SHP77 treated with DMSO at 0.1 percent for 48 hours (cell line): ENCODE measurements at regions not wholly inside any gene's neighbourhood (a gene's known extent, or its start where the extent isn't known, plus 50 kb on each side); places are given as distances from the start of the nearest gene placed in this dataset.
"Not testable (repeated sequence)": the region's sequence is repeated elsewhere in the genome, so short reads cannot be mapped to it uniquely, and the experiment has no call there.

ENCODE experiments used
- DNase-seq: peaks from one replicate; lab custom pipeline; 2025; lab: John Stamatoyannopoulos, UW

DNA sequence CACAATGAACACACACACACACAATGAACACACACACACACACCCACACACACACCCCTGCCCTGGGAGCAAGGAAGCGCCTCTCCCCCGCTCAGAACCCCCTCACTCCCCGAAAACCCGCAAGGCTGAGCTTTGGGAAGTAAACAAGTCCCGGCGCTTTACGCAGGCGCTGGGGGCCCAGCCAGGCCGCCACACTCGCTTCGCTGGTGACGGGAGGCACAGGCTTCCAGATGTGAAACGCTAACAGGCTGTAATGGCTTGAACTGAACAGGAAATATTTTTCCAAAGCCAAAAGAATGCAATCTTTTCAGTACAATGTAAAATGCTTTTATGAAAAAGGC lies 122.7 kb upstream of the IGF1R start:
- no peak for DNase-seq

- DNase-seq: no peak
Measured at GRCh38 chr15:98526094-98526493, 122.2 kb upstream of the IGF1R start.

GRCh38 chr15:98528046-98528725 lies 120.2 kb upstream of the IGF1R start:
- no peak for DNase-seq

DNA sequence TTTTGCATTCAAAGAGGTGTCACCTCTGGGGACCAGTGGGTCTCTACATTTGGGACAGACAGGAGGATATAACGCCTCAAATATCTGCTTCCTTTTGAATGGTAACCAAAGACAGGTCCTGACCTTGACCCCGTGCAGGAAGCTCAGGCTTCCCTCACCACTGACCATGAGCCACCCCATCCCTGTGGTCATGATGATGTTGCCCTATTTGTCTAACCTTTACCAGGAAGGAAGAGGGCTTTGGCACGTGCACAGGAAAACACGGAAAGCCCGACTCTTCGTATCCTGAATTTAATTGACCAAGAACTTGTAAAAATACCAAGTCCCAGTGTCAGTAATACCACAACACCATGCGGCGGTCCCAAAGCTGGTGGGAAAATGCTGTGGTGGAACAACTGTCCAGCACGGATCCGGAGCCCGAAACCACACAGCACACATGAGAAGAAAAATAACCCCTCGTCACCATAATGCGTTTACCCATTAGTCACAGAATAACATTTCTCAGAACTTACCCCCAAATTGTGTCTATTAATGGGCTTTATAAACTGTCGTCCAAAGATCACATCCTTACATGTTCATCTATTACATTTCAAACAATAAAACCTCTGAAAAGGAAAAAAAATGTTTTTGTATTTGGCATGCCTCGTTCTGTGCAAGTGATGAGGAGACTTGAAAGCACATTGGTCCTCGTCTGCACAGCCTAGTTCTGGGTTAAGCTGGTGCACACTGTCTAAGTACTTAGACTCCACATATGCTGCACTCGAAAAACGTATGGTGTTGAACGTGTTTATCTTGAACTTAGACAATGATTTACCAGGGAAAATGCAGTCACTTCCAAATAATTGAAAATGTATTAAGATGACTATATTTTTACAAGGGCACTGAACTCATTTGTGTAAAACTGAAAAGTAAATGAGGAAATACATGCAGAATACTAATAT lies 118.9 kb upstream of the IGF1R start:
- DNase-seq: no peak

DNA sequence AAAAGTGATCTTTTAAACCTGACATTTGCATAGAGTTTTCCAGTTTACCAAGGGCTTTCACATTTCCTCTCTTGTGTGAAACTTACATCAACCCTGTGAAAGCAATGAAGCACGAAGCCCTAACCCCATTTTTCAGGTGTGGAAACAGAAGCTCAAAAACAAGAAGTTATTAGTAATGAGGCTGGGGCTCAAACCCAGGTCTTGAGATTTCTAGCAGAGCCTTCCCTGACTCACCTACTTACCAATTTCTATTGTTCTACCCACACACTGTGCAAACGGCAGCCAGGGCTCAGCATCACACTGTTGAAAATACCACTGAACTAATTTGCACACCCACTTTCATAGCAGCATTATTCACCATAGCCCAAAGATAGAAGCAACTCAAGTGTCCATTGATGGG lies 117.8 kb upstream of the IGF1R start:
- no peak for DNase-seq

- no peak for DNase-seq
Measured at GRCh38 chr15:98532063-98532462, 116.3 kb upstream of the IGF1R start.

- no peak for DNase-seq
Measured at GRCh38 chr15:98536976-98537375, 111.4 kb upstream of the IGF1R start.

DNA sequence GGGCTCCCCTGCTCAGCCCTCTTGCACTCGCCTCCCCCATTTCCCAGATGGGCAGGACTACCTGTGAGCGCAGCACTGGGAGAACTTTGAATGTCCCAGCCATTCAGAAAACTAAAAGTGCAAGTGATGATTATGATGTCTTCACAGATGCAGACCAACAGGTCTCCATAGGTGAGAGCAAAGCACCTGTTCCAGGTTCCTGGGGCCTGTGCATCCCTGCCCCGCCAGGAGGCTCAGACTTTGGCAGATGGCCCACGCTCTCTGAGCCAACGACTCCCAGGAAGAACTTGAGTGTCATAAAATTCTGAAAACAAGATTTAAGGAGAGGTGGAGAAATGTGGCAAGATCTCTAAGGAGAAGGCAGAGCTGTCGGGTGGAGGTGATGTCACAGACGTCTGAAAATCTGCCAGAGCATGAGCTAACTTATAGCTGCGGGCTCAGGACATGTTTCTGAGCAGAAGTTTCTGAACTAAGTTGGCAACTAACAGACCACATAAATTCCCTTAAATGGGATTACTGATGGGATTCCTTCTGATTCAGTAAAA lies 110.8 kb upstream of the IGF1R start:
- DNase-seq: no peak

DNA sequence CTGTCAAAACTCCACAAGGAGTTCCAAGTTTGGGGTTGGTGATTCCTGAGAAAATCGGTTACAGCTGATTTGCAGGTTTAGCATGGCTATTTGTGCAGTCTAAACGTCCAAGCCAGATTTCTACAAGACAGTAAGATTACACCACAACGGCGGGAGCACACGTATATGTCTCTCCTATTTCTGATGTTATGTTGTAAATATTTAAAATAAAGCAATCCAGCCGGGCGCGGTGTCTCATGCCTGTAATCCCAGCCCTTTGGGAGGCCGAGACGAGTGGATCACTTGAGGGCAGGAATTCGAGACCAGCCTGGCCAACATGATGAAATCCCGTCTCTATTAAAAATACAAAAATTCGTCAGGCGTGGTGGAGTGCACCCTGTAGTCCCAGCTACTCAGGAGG lies 106.8 kb upstream of the IGF1R start:
- no peak for DNase-seq

DNA sequence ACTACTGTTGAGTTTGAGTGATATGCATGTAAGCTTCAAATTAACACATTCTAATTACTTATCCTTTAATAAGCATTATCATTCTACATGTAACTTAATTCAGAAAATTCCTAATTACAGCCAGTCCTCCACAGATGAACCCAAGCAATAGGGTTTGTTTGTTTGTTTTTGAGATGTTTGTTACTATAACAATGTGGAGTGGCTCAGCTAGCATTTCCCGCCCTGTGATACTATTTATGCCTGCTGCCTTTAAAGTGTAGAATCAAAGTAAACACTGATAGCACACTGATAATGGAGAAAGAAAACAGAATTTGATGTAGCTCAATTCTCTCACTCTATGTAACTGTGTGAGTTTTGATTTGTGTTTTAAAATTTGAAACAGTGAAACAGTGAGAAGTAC lies 105.1 kb upstream of the IGF1R start:
- DNase-seq: no peak

GRCh38 chr15:98546329-98546728 lies 102.0 kb upstream of the IGF1R start:
- no peak for DNase-seq

DNA sequence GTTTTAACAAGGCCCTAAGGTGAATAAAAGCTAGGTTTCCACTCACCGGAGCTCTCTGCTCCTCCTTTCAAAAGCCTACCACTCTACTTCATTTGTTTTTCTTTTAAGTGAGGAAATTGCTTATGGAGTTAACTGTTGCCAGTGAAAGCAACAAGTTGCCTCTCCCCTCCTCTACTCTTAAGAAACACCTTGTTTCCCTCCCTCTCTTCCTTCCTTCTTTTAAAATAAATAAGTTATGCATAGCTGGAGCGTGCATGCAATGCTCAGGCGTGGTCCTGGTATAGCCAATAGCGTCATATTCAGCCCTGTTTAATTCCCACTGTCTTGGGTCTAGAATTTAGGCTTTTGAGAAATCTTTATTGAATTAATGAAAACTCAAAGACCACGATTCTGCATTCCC lies 101.1 kb upstream of the IGF1R start:
- DNase-seq: no peak

DNA sequence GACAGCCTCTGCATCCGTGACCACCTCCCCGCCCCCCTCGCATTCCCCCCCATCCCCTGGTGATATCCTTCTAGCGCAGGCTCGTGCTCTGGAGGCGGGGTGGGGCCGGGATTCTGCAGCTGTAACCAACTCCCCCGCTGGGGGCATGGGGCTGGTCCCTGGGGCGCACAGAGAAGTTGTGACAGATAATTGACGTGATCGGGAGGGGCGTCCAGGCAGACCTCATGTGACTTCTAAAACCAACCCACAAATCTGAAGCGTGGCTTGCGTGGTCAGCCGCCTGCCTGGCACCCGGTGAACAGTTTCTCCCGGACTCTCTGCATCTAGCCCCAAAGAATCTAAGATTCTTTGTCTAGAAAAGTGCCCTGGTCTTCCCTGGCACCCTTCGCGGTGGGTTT lies 100.6 kb upstream of the IGF1R start:
- no peak for DNase-seq

GRCh38 chr15:98548139-98548971 lies 100.0 kb upstream of the IGF1R start:
- no peak for DNase-seq

DNA sequence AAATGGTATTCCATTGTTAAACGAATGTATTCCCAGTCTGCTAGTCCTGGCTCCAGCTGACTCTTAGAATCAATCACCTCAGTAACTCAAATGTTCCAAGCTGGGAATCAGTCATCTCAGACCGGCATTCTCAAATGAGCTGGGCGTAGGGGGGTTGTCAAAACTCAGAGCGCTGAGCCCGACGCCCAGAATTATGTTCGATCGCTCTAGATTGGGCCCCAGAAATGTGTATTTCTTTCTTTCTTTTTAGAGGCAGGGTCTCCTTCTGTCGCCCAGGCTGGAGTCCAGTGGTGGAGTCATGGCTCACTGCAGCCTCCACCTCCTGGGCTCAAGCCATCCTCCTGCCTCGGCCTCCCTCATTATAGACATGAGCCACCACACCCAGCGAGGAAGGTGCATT lies 99.3 kb upstream of the IGF1R start:
- no peak for DNase-seq

- DNase-seq: no peak
Measured at GRCh38 chr15:98549741-98550140, 98.6 kb upstream of the IGF1R start.

GRCh38 chr15:98550363-98550762 lies 98.0 kb upstream of the IGF1R start:
- not testable (repeated sequence) for DNase-seq

DNA sequence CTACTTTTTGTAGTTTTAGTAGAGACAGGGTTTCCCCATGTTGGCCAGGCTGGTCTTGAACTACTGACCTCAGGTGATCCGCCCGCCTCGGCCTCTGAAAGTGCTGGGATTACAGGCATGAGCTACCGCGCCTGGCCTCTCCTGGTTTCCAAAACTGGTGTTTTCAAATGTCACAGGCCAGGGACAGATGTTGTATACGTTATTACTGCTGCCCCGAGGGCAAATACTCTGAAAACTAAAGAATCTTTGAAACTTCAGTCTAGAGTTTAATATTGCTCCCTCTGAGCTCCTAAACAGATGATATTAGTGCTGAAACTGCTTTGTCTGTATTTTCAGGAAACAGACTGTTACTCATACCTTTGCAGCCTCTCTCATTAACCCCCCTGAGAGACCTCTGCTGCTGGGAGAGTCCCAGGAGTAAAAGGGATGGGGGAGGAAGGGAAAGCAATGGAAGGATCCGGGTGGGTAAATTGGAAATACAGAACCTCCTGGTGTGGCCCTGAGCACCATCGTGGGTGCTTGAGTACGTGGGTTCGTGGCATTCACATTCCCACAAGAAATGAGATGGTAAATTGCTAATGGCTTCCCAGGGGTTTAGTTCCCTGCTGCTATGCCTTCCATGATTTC lies 96.3 kb upstream of the IGF1R start:
- no peak for DNase-seq

DNA sequence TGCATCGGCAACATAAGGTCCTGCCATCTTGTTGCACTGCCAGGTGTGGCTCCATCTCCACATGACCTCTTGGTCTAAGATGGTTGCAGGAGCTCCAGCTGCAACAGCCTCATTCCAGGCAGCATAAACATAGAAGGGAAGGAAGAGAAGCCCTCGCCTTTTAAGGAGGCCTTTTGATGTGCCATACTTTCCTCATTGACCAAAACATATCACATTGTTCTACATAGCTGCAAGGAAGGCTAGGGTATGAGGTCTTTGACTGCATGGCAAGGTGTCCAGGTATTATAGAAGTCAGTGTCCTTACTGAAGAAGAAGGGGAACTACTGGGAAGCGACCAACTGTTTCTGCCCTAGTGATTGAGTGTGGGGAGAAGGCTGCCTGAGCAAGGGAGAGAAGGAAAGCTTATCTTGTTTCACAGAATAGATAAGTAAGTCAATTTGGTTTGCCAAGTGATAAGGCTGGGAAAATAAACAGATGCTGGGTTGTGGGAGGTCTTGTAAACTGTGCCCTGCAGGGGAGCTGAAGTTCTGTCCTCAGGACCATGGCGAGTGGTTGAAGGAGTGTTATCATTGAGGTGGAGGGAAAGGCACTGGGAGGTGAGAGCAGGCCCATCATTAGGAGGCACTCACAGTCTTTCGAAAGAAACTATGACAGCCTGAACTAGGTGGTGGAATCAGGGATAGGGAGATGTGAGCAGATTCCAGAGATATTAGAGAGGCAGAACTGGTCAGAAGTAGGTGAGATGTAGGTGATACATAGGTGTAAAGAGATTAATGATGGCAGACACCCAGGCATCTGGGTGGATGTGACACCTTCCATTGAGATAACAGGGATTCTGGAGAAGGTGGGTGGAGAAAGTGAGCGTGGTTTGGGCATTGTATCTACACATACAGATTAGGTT lies 93.8 kb upstream of the IGF1R start:
- no peak for DNase-seq

- no peak for DNase-seq
Measured at GRCh38 chr15:98555173-98555515, 93.2 kb upstream of the IGF1R start.

DNA sequence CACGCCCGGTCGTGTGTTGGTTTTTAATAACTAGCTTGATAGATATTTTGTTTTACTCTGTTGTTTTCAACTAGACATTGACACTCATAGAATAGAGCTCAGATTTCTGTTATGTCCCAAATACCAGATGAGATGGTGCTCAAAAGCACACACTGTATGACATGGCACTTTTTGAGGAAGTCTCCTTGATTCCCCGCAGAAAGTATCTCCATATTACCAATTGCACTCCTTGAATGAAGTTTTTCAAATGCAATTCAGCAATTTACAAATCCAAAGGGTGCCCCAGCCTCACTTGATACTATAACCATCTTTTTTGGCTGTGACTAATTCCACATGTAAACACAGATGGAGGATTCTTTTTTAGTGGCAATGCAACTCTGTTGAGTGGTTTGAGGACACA lies 92.0 kb upstream of the IGF1R start:
- no peak for DNase-seq
